VCaP (cell line): ENCODE measurements at regions not wholly inside any gene's neighbourhood (a gene's known extent, or its start where the extent isn't known, plus 50 kb on each side); places are given as distances from the start of the nearest gene placed in this dataset.

ENCODE experiments used
- H3K27ac ChIP-seq: fragments of 450-650 bp; 2 replicates; pipeline ENCODE4 v1.5.1; 2017
- CTCF ChIP-seq: fragments of 450-650 bp; conservative IDR thresholded peaks from 2 replicates; pipeline ENCODE4 v1.5.1; 2017; ENCODE audit warnings: mild to moderate bottlenecking, moderate library complexity

DNA sequence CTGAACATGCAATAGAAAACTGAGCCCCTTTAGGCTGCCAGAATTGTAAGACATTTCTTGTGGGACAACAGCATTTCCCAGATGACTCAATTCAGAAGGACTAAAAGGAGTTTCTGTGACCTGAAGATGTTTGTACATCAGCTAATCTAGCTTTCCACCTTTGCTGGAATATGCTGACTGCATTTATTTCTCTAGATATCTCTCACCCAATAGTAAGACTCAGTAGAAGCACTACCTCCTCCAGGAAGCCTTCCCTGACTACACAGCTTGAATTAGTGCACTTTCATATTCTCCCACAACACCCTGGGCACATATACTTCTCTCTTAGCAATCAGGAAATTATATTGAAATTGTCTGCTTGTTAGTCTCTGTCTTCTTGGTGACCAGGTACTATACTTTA, 98.1 kb upstream of the BLID start:
- TF ChIP-seq CTCF, result no peak
- H3K27ac ChIP-seq, result no peak overlapping the region

DNA sequence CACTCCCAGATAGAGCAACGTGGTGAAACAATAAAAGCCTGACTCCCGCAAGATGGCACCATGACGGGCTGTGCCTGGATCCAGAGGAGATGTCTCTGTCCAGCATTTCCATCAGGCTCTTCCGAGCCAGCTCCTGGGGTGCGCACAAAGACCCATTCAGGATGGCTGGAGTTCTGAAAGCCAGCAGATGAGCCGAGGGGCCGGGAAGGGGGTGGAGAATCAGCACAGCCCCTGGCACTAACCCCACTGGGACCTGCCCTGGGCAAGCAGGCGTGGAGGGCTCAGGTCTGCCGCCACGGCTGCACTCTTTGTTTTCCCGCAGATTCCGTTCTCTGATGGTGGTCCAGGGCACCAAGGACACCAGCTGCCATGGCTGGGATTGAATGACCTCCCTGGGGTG, 97.2 kb upstream of the BLID start:
- H3K27ac ChIP-seq, result no peak overlapping the region

GRCh38 chr11:122210367-122210997, 94.5 kb upstream of the BLID start:
- H3K27ac ChIP-seq, result no peak overlapping the region
- no peak for TF ChIP-seq CTCF

More for the DNA sequence above, 97.2 kb upstream of the BLID start:
- no peak for TF ChIP-seq CTCF

- H3K27ac ChIP-seq, result no peak overlapping the region
- TF ChIP-seq CTCF, result no peak
Observed at GRCh38 chr11:122209619-122210366, 93.8 kb upstream of the BLID start.

GRCh38 chr11:122207921-122208764, 92.1 kb upstream of the BLID start:
- no peak for TF ChIP-seq CTCF
- no peak overlapping the region for H3K27ac ChIP-seq

GRCh38 chr11:122207505-122207904, 91.5 kb upstream of the BLID start:
- H3K27ac ChIP-seq, result no peak overlapping the region
- no peak for TF ChIP-seq CTCF

DNA sequence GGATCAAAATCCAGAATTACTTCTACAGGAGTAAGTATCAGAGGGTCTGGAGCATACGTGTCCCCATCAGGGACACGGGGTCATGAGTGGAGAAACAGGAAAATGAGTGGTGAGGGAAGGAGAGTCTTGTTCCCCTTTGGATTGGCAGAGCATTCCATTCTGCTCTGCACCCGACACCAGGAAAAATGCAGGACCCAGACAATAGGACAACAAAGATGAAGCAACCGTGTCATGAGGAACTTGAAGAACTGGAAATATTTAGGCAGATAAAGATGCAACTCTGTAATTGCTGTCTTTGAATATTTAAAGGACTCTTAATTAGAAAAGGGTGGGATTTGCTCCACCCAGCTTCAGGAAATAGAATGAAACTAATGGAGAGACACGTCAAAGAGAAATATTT, 89.0 kb upstream of the BLID start:
- H3K27ac ChIP-seq, result no peak overlapping the region
- TF ChIP-seq CTCF, result no peak
